Non-pigmented ciliary epithelial cell (primary cell): ENCODE measurements at regions not wholly inside any gene's neighbourhood (a gene's known extent, or its start where the extent isn't known, plus 50 kb on each side); places are given as distances from the start of the nearest gene placed in this dataset.

Experiments
- DNase-seq: peaks from one replicate; pipeline ENCODE4 v3.0.0-alpha.2; 2010; ENCODE audit warnings: low read depth

GRCh38 chr9:1757186-1757585 lies 258.0 kb upstream of the SMARCA2 start:
- DNase-seq, result no peak

DNA sequence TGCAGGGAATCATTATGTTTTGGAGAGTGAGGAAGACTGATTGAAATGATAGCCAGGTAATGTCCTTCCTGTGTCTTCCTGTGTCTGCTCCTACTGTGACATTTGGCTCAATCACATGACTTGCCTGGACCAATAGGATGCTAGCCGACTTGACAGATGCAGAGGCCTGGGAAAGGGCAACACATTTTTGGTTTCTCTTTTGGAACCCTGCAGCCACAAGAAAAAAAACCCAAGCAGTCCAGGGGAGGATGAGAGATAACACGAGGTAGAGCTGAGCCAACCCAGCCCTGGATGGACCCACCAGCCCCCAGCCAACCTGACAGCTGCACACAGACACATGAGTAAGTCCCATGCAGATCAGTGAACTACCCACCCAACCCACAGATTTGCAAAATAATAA lies 256.1 kb upstream of the SMARCA2 start:
- DNase-seq, result no peak

DNA sequence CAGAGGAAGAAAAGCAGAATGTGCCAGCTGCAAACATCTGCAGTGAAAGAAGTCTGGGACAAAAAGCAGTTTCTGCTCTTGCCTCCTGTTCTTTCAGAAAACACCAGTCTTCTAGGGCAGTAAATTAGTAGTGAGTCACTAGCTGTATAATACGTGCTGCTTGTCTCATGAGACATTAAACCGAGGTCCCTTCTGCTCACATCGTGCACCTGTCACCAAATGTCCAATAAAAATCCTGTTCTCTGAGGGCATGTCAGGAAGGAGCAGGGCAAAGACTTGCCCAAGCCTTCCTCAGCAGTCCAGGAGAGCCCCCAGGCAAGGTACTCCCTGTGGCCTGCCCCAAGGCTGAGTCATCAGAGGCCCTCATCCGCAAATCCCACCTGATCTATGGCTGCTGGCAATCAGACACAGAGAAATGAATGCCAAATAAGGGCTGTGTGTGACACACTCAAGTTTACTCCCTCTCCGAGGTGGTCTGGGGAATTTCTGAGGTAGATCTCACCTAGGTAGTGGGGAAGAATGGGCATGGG lies 255.3 kb upstream of the SMARCA2 start:
- DNase-seq, result no peak

DNA sequence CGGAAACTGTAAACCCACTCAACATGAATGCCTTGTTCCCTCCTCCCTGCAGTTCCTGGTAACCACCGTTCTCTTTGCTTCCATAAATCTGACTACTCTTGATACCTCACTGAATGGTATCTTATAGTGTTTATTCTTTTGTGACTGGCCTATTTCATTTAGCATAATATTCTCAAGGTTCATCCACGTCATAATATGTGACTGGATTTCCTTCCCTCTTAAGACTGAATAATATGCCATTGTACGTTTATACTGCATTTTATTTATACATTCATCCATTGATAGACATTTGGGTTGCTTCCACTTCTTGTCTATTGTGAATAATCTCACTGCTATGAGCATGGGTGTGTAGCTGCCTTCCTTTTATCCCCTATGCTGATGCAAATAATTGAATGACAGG lies 253.3 kb upstream of the SMARCA2 start:
- no peak for DNase-seq

- no peak for DNase-seq
Observed at GRCh38 chr9:1766042-1766441, 249.1 kb upstream of the SMARCA2 start.

DNA sequence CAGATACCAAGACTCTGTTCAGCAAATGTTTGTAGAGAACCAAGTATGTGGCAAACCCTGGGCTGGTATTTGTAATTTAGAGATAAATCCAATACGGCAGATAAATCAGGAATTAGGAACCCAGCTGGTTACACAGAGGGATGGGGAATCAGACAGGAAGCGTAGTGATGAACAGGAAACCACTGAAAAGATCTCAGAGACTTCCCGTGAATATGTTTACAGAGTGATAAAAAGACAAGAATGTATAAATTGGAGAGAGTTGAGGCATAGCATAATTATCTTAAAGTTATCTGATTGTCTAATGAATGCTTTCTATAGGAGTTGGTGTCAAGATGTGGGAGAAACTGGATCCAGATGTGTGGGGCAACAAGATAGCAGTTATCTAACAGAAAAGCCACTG lies 246.6 kb upstream of the SMARCA2 start:
- no peak for DNase-seq

DNA sequence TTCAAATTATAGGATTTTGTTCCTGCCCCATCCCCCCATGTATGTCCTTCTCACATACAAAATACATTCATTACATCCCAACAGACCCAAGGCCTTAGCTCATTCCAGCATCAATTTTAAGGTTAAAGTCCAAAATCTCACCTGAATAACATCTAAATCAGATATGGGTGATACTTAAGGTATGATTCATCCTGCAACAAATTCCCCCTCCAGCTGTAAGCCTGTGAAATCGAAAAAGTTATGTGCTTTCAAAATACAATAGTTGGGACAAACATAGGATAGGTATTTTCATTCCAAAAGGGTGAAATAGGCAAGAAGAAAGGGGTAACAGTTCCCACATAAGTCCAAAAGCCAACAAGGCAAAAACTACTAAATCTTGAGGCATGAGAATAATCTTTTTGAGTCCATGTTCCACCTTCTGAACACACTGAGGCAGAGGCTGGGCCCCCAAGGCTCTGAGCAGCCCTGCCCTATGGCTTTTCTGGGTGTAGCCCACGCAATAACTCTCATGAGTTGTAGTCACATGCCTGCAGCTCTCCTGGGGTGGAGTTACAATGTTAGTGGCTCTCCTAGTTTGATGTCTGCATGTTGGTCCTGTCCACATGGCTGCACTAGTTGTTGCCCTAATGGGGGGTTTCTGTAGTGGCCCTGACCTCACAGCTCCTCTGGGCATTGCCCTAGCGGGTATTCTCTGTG lies 243.9 kb upstream of the SMARCA2 start:
- no peak for DNase-seq

- no peak for DNase-seq
Observed at GRCh38 chr9:1775230-1775629, 239.9 kb upstream of the SMARCA2 start.

DNA sequence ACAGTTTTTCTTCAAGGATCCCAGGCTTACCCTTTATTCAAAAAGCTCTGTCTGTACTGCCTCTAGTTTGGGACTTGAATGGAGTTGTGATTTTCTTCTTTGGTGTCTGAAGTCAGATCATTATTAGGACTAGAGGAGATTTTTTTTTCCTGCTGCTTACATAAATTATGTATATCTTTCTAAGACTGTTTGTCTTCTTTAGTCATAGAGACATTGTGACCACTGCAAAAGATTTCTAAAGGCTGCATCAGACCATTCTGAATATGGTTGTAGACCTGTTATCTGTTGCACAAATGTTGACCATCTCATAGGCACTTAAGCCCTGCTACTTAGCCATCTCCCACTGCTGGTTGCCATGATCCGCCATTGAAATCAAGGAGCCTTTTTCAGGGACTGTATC lies 238.5 kb upstream of the SMARCA2 start:
- DNase-seq, result no peak

DNA sequence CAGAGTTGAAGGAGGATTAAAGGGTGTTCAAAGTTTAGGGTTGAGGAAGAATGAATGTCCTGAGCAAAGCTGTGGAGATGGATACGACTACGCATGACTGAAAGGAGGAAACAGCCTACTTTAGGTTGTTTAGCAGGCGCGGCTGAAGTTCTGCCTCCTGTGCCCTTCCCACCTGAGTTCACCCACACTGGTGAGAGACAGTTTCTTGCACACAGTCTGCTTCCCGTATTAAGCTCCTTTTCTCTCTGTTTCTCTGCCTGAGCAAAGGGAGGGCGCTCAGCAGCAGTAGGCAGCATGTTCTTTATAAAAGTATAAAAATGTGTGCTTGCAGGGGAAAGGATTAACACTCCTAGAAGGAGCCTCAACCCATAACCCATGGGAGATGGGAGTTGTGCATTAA lies 224.0 kb upstream of the SMARCA2 start:
- no peak for DNase-seq

- no peak for DNase-seq
Observed at GRCh38 chr9:1794547-1795270, 220.4 kb upstream of the SMARCA2 start.

- no peak for DNase-seq
Observed at GRCh38 chr9:1804128-1804865, 210.8 kb upstream of the SMARCA2 start.

DNA sequence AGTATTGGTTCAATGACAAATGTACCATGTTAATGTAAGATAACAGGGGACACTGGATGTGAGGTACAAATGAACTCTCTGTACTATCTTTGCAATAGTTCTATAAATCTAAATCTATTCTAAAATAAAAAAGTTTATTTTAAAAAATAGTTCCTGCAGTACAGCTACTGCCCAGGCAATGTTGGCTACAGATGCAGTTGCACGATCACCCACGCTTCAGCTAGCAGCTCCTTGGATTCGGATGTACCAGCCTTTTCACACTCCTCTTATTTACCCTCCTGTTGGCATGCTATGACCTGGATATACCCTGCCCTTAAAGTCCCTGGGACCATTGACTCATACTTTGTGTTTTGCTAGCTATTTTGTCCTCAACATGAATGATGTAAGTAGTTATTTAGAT lies 185.4 kb upstream of the SMARCA2 start:
- DNase-seq, result no peak

DNA sequence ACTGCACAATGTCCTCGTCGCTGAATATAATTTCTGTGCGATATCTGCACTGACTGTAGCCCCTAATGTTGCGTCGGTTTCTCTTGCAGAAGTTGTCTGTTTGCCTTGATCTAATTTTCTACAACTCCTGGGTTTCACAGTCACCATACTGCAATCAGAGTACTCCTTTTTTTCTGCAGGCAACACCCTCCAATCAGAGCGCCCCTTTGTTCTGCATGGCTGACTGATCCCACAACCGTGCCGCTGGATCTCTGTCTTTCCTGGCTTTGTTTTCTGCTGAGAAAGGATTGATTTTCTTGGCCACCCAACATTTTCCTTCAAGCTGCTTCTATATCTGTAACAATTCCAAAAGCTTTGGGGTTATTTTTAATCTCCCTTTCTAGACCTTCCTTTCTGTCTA lies 182.2 kb upstream of the SMARCA2 start:
- no peak for DNase-seq

DNA sequence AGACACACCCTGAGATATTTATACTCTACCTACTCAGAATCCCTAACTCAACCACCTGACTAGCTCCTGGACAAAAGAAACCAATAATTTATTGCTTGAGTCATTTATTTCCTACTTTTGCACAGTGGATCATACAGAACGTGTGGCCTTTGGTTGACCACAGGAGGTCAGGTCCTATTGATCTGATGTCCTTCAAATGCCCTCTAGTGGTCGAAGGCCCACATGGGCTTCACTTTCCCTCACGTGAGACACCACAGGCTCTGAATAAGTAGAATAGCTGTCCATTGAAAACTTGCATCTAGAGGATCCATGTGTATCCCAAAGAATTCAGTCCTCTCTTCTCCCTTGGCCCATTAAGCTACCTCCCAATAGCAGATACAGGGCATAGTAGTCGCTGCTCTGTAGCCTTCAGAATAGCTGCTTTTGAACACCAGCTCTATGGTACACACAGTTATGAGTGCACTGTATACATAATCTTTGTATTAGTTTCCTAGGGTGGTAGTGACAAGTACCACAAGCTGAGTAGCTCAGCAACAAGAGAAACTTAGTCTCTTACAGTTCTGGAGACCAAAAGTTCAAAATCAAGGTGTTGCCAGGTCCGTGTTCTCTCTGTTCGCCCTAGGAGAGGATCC lies 177.6 kb upstream of the SMARCA2 start:
- no peak for DNase-seq

GRCh38 chr9:1839909-1840308 lies 175.2 kb upstream of the SMARCA2 start:
- no peak for DNase-seq

DNA sequence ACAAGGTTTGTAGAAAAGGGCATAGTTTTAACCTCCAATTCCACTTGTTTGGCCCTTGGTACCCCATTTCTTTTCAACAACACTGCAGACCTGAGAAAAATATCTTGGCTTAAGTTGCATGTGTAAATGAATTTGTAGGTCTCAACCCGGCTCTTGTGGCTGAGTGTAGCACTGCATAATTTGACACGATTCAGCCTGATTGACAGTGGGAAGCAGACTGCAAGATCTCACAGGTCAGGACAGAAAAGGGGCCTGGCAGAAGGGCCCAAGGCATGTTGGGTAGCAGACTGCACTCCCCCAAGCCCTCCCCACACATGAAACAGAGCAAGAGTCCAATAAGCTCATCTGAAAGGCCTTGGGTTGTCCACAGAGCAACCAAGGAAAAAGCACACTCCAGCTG lies 169.7 kb upstream of the SMARCA2 start:
- DNase-seq, result no peak

- DNase-seq, result no peak
Observed at GRCh38 chr9:1855726-1856125, 159.4 kb upstream of the SMARCA2 start.

GRCh38 chr9:1857808-1858207 lies 157.3 kb upstream of the SMARCA2 start:
- DNase-seq, result no peak

GRCh38 chr9:1869843-1870242 lies 145.3 kb upstream of the SMARCA2 start:
- no peak for DNase-seq

- DNase-seq, result no peak
Observed at GRCh38 chr9:1870915-1871314, 144.2 kb upstream of the SMARCA2 start.

DNA sequence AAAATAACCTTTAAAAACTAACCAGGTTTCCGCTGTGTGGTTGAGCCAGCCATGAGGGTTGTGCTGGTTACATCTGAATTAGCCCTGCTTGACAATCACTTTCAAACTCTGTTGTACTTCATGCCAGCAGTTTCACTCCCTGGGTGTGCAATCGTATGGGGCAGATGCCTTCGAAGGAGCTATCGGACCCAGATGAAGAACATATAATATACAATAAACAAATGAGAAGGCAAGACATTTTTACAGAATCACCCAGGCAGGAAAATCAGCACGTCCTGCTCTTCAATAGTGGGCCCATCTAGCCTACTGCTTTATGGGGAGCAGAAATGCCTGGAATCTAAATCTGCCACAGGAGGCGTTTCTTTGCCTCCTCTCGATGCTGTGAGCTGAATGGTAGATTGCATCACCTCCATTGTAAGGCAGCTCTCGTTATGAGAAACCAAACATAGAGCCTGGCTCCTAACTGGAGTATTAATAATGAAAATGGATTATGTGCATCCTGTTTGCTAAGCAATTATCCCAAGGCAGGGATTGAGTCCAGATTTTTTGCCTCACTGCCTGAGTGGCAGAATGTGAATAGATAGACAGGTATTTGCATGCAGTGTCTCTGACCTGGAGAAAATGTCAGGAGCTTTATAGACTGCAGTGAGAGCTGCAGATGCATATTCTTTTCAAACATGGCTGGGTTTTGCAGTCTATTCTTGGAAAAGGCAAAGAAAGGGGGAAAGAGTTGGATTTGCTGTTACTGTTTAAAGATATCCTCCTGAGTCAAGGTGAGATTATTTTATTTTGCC lies 143.3 kb upstream of the SMARCA2 start:
- no peak for DNase-seq
